Activated CD4-positive, alpha-beta T cell treated with anti-CD3 and anti-CD28 coated beads, Interleukin-2, amount 10 ng/mL, durations not matched to agents 7 days and 5 days (primary cell): ENCODE measurements at regions not wholly inside any gene's neighbourhood (a gene's known extent, or its start where the extent isn't known, plus 50 kb on each side); places are given as distances from the start of the nearest gene placed in this dataset.

ENCODE experiments used
- CTCF ChIA-PET: fragments of 350-600 bp; sonication (Branson Sonifier 250); formaldehyde crosslinking; loops from one replicate; lab custom pipeline; 2021; ENCODE audit warnings: antibody characterized with exemption; lab: Charles Lee
- POLR2A ChIA-PET: fragments of 350-600 bp; sonication (Branson Sonifier 250); formaldehyde crosslinking; loops from one replicate; lab custom pipeline; 2021; ENCODE audit warnings: antibody characterized with exemption; lab: Charles Lee
- DNase-seq: peaks from one replicate; pipeline ENCODE4 v3.0.0-alpha.2; 2020
- H3K27ac Mint-ChIP-seq: one replicate; pipeline ENCODE4 v1.8.0; 2021; ENCODE audit warnings: mild to moderate bottlenecking, moderate library complexity, mixed read lengths
- H3K27me3 Mint-ChIP-seq: one replicate; pipeline ENCODE4 v1.8.0; 2021; ENCODE audit warnings: mixed read lengths
- H3K36me3 Mint-ChIP-seq: one replicate; pipeline ENCODE4 v1.8.0; 2021; ENCODE audit warnings: low read depth, mixed read lengths
- H3K4me1 Mint-ChIP-seq: one replicate; pipeline ENCODE4 v1.8.0; 2021; ENCODE audit warnings: mixed read lengths
- H3K4me3 Mint-ChIP-seq: one replicate; pipeline ENCODE4 v1.8.0; 2021; ENCODE audit warnings: mild to moderate bottlenecking, moderate library complexity, mixed read lengths
- H3K9me3 Mint-ChIP-seq: one replicate; pipeline ENCODE4 v1.8.0; 2021; ENCODE audit warnings: mixed read lengths

- ChIA-PET POLR2A (no interaction called here), CTCF (no interaction called here)
- Mint-ChIP-seq H3K36me3 (no peaks in the 10 kb centered on the region), H3K27ac (no peak overlapping the region), H3K4me3 (no peak overlapping the region), H3K27me3 (no peaks in the 10 kb centered on the region), H3K9me3 (no peaks in the 10 kb centered on the region), H3K4me1 (no peaks in the 10 kb centered on the region)
- no peak for DNase-seq
Measured at GRCh38 chr13:112012705-112013085, 54.3 kb upstream of the SOX1 start.

GRCh38 chr13:112013665-112014064 lies 53.3 kb upstream of the SOX1 start:
- no peaks in the 10 kb centered on the region for H3K9me3 Mint-ChIP-seq
- H3K4me1 Mint-ChIP-seq = no peaks in the 10 kb centered on the region
- POLR2A ChIA-PET = no interaction called here
- H3K27ac Mint-ChIP-seq = no peak overlapping the region
- no peaks in the 10 kb centered on the region for H3K36me3 Mint-ChIP-seq
- H3K27me3 Mint-ChIP-seq = no peaks in the 10 kb centered on the region
- CTCF ChIA-PET = no interaction called here
- no peak for DNase-seq
- no peak overlapping the region for H3K4me3 Mint-ChIP-seq

GRCh38 chr13:112014857-112015256 lies 52.1 kb upstream of the SOX1 start:
- Mint-ChIP-seq H3K4me1 (no peaks in the 10 kb centered on the region), H3K4me3 (no peak overlapping the region), H3K27me3 (no peaks in the 10 kb centered on the region), H3K36me3 (no peaks in the 10 kb centered on the region), H3K9me3 (no peaks in the 10 kb centered on the region), H3K27ac (no peak overlapping the region)
- ChIA-PET POLR2A (no interaction called here), CTCF (no interaction called here)
- DNase-seq = no peak
